CD4-positive, alpha-beta T cell treated with Interleukin-4 for 4 hours (primary cell): ENCODE measurements at regions not wholly inside any gene's neighbourhood (a gene's known extent, or its start where the extent isn't known, plus 50 kb on each side); places are given as distances from the start of the nearest gene placed in this dataset.

Experiments
- DNase-seq: peaks from one replicate; pipeline ENCODE4 v3.0.0-alpha.2; 2020

- no peak for DNase-seq
Measured at GRCh38 chr14:104521816-104522745, 57.5 kb upstream of the C14orf180 start.

GRCh38 chr14:104522926-104523545, 56.5 kb upstream of the C14orf180 start:
- DNase-seq = no peak

GRCh38 chr14:104523546-104523935, 56.0 kb upstream of the C14orf180 start:
- no peak for DNase-seq

GRCh38 chr14:104524726-104525125, 54.8 kb upstream of the C14orf180 start:
- no peak for DNase-seq

- no peak for DNase-seq
Measured at GRCh38 chr14:104526723-104527645, 52.6 kb upstream of the C14orf180 start.

GRCh38 chr14:104527857-104528459, 51.6 kb upstream of the C14orf180 start:
- no peak for DNase-seq

- no peak for DNase-seq
Measured at GRCh38 chr14:104528496-104528895, 51.1 kb upstream of the C14orf180 start.
